ENCODE measurements at regions not wholly inside any gene's neighbourhood (a gene's known extent, or its start where the extent isn't known, plus 50 kb on each side); places are given as distances from the start of the nearest gene placed in this dataset.

GRCh38 chr5:3020426-3020825 lies 268.9 kb upstream of the IRX2 start:
- TF ChIP-seq E2F8 (IDR thresholded peaks at IDR 0.05; ENCODE audit: low read depth, partially characterized antibody) (no peak), YY1 (IDR thresholded peaks at IDR 0.05; ENCODE audit: low read depth, low read length) (no peak), USF2 (IDR thresholded peaks at IDR 0.05; ENCODE audit: borderline replicate concordance, low read depth, low read length) (no peak), BRCA1 (IDR thresholded peaks at IDR 0.05; ENCODE audit: low read depth, low read length) (no peak), RBBP5 (conservative IDR thresholded peaks at IDR 0.05) (no peak), POLR2A (IDR thresholded peaks at IDR 0.05; ENCODE audit: low read depth, low read length) (no peak), CTCF (IDR thresholded peaks at IDR 0.05 in 2 of 3, conservative IDR thresholded peaks at IDR 0.05 in 1 of 3; ENCODE audit: control insufficient read depth in 2 of 3, extremely low read depth in 1 of 3, insufficient read depth in 1 of 3, low read depth in 3 of 3, low read length in 3 of 3) (no peak)
